HG02759 (cell line): ENCODE measurements at regions not wholly inside any gene's neighbourhood (a gene's known extent, or its start where the extent isn't known, plus 50 kb on each side); places are given as distances from the start of the nearest gene placed in this dataset.
A peak's percentile ranks its signal among the peaks of the same experiment; 100 is the strongest.

Experiments
- ATAC-seq: cut with Tn5 transposase; IDR thresholded peaks from one replicate; pipeline ENCODE4 v1.9.1; 2021; ENCODE audit warnings: mild to moderate bottlenecking, moderate library complexity; ENCODE audit not compliant: unreplicated experiment

DNA sequence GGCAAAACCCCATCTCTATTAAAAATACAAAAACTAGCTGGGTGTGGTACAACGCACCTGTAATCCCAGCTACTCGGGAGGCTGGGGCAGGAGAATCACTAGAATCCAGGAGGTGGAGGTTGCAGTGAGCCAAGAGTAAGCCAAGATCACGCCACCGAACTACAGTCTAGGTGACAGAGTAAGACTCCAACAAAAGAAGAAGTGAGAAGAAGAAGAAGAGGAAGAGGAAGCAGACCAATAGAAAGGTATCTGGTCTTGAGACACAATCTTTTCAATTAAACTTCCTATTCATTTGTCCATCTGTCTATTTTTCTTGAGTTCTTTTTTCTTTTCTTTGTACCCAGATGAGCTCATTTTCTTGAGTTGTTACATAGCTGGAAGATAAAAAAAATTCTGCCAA, 55.7 kb upstream of the ACADM start:
- ATAC-seq, result no peak

DNA sequence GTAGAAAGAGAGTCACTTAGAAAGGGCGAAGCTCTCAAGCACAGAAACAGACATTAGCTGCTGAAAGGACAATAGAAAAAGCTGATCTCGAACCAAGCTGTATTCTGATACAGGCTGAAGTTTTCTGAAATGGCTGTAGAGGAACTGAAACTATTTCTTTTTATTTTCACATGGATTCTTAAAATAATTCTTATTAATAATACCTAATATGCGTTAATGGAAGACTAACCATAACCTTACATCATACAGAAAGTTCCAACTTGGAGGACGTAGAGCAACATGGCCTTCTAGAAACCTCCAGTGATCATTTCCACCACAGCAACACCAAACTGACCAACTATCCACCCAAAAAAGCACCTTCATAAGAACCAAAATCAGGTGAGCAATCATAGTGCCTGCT, 52.8 kb upstream of the ACADM start:
- ATAC-seq, result no peak

DNA sequence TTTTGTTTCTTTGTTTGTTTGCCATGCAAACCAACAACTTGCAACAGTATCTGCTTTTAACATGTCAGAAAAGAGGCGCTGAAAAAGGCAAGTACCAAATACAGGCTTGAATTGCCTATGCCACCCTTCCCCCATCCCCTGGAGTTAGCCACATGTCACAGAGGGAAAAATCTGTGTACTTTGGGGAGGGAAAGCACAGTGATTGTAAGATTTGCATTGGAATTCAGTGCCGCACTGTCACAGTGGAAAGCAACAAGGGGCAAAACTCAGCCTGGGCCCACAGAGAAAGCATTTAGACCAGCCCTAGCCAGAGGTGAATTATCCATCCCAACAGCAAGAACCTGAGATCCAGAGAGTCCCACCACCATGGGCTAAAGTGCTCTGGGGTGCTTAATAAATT, 52.4 kb upstream of the ACADM start:
- no peak for ATAC-seq

DNA sequence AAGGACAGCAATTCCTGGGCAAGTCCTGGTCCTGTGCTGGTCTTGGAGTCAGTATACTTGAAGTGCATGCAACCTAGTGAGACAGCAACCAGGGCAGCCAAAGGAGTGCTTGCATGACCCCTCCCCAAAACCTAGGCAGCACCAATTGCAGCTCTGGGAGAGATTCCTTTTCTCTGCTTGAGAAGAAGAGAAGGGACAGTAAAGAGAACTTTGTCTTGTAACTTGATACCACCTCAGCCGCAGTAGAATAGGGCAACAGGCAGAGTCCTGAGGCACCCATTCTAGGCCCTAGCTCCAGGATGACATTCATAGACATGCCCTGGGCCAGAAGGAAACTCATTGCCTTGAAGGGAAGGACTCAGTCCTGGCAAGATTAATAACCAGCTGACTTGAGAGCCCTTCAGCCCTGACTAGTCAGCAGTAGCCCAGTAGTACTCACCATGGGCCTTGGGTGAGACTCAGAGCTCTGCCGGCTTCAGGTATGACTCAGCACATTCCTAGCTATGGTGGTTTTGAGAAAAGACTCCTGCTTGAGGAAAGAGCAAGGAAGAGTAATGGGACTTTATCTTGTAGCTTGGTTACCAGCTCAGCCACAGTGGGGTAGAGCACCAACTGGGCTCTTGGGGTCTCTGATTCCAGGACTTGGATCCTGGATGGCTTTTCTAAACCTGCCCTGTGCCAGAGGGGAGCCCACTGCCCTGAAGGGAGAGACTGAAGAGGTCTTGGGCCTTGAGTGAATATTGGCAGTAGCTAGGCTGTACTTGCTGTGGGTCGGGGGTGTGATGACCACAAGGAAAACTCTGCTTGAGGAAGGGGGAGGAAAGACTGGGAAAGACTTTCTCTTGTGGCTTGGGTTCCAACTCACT, 51.7 kb upstream of the ACADM start:
- peak; percentile 43 for ATAC-seq

DNA sequence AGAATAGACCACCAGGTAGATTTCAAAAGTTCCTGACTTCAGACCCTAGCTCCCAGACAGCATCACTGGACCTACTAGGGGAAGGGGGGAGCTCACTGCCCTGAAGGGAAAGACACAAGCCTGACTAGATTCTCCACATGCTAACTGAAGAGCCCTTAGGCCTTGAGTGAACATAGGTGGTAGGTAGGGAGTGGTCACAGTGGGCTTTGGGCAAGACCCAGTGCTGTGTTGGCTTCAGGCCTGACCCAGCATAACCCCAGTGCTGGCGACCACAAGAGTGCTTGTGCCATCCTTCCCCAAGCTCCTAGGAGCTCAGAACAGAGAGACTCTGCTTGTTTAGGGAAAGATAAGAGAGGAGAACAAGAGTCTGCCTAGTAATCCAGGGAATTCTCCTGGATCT, 51.1 kb upstream of the ACADM start:
- ATAC-seq, result no peak

DNA sequence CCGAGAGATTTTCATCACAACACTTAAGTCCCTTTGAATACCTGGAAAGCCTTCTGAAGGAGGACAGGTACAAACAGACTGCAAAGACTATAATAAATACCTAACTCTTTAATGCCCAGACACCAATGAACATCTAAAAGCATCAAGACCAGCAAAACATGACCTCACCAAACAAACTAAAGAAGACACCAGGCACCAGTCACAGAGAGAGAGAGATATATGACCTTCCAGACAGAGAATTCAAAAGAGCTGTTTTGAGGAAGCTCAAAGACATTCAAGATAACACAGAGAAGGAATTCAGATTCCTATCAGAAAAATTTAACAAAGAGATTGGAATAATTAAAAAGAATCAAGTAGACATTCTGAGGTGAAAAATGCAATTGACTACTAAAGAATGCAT, 50.6 kb upstream of the ACADM start:
- ATAC-seq, result no peak
